K562 (cell line): ENCODE measurements at regions not wholly inside any gene's neighbourhood (a gene's known extent, or its start where the extent isn't known, plus 50 kb on each side); places are given as distances from the start of the nearest gene placed in this dataset.

Experiments used
- ATAC-seq: fragments of 200-7000 bp; cut with Tn5 transposase; 3 replicates; pipeline ENCODE4 v1.9.1; 2020; ENCODE audit warnings: moderate library complexity
- BruUV-seq: library from RNA; stranded (reverse); fragments of 400-500 nt; replicated peaks from 2 replicates; lab custom pipeline; 2021; lab: Mats Ljungman, UMichigan
- CTCF ChIA-PET: fragments of 300-600 bp; formaldehyde crosslinking; extraction: SDS; loops from one replicate; lab custom pipeline; 2021; ENCODE audit warnings: low intra/inter-chr PET ratio; lab: Yijun Ruan, JAX
- POLR2A ChIA-PET: fragments of 300-600, 350-650 bp; sonication (Branson Sonifier 250); formaldehyde crosslinking; extraction: SDS; loops from one replicate; lab custom pipeline; 2021; ENCODE audit warnings: antibody characterized with exemption, inconsistent platforms; lab: Yijun Ruan, JAX
- DNase-seq, 4 experiments: peaks; one replicate each; pipeline versions ENCODE4 v3.0.0 to v3.0.0-alpha.2; 2011 to 2018; ENCODE audit warnings: low spot score in 3 of 4, mixed read lengths in 3 of 4; ENCODE audit errors: extremely low read depth in 1 of 4
- FAIRE-seq: peaks from 2 replicates; lab custom pipeline; 2011; peaks lifted over from hg19 to GRCh38; lab: Jason Lieb, UNC
- H2AFZ ChIP-seq: 2 replicates; pipeline ENCODE4 v1.6.0; 2011; ENCODE audit warnings: low read depth, low read length, control low read depth, inconsistent platforms
- H3K27ac ChIP-seq: fragments of 200-600 bp; 3 replicates; pipeline ENCODE4 v1.8.0; 2011; ENCODE audit warnings: low read depth, mild to moderate bottlenecking, control low read depth, inconsistent platforms, low read length, moderate library complexity, mixed read lengths; ENCODE audit errors: extremely low read depth
- H3K27me3 ChIP-seq, 2 experiments: fragments of 300-600 bp in 1 of 2; 2 replicates in 1 of 2; 3 replicates in 1 of 2; pipeline versions ENCODE4 v1.6.0 to v1.8.0; 2011; ENCODE audit warnings: inconsistent platforms in 2 of 2, low read length in 2 of 2, mild to moderate bottlenecking in 1 of 2, mixed read lengths in 1 of 2, moderate library complexity in 1 of 2; ENCODE audit not compliant: control insufficient read depth in 2 of 2, insufficient read depth in 2 of 2
- H3K36me3 ChIP-seq: fragments of 300-600 bp; 3 replicates; pipeline ENCODE4 v1.8.0; 2011; ENCODE audit warnings: mild to moderate bottlenecking, low read length, inconsistent platforms; ENCODE audit not compliant: control insufficient read depth, insufficient read depth
- H3K4me1 ChIP-seq, 2 experiments: fragments of 200-600 bp in 1 of 2; replicated peaks in 1 of 2; 2 replicates in 1 of 2; 3 replicates in 1 of 2; pipeline versions ENCODE4 v1.5.1 to v1.8.0; 2011; ENCODE audit warnings: inconsistent platforms in 2 of 2, low read length in 2 of 2, mild to moderate bottlenecking in 1 of 2, mixed read lengths in 1 of 2, moderate library complexity in 1 of 2; ENCODE audit not compliant: control insufficient read depth in 2 of 2, insufficient read depth in 2 of 2
- H3K4me2 ChIP-seq: 2 replicates; pipeline ENCODE4 v1.6.1; 2011; ENCODE audit warnings: low read length, control low read depth, inconsistent platforms, mixed read lengths; ENCODE audit not compliant: insufficient read depth
- H3K4me3 ChIP-seq: fragments of 200-600 bp; sonication (generic), shearing (Covaris generic); 2 replicates; pipeline ENCODE4 v1.5.1; 2016; ENCODE audit warnings: control low read depth, inconsistent platforms
- H3K79me2 ChIP-seq: fragments of 200-600 bp; 3 replicates; pipeline ENCODE4 v1.8.0; 2011; ENCODE audit warnings: low read length, inconsistent platforms; ENCODE audit not compliant: control insufficient read depth, insufficient read depth
- H3K9ac ChIP-seq, 2 experiments: 2 replicates each; pipeline versions ENCODE4 v1.6.0 to v1.6.1; 2011; ENCODE audit warnings: low read depth in 2 of 2, low read length in 2 of 2, control low read depth in 1 of 2, inconsistent platforms in 1 of 2, mild to moderate bottlenecking in 1 of 2, mixed read lengths in 1 of 2; ENCODE audit not compliant: insufficient read depth in 1 of 2
- H3K9me1 ChIP-seq: one replicate; pipeline ENCODE4 v1.6.0; 2011; ENCODE audit warnings: inconsistent platforms, mild to moderate bottlenecking, low read length, moderate library complexity; ENCODE audit not compliant: control insufficient read depth, insufficient read depth
- H3K9me3 ChIP-seq: replicated peaks from 2 replicates; pipeline ENCODE4 v1.5.1; 2011; ENCODE audit warnings: low read depth, low read length, inconsistent platforms; ENCODE audit not compliant: control insufficient read depth, insufficient read depth
- H4K20me1 ChIP-seq: replicated peaks from 2 replicates; pipeline ENCODE4 v1.6.1; 2011; ENCODE audit warnings: low read length, inconsistent platforms, mixed read lengths; ENCODE audit not compliant: control insufficient read depth, insufficient read depth
- ARNT ChIP-seq, 2 experiments: fragments of 450-650 bp; IDR thresholded peaks; 2 replicates each; pipeline ENCODE4 v1.6.1; 2016; ENCODE audit warnings: mild to moderate bottlenecking in 1 of 2
- FOS ChIP-seq: IDR thresholded peaks from 3 replicates; pipeline ENCODE4 v1.6.1; 2011; ENCODE audit not compliant: insufficient read length; ENCODE audit errors: extremely low read depth
- HOXB6 ChIP-seq: fragments of 250-450 bp; sonication (Bioruptor Pico); IDR thresholded peaks from 2 replicates; pipeline ENCODE4 v1.5.1; 2022; ENCODE audit warnings: mild to moderate bottlenecking, borderline replicate concordance
- KLF13 ChIP-seq: fragments of 450-650 bp; IDR thresholded peaks from 2 replicates; pipeline ENCODE4 v1.6.1; 2016; ENCODE audit warnings: missing genetic modification characterization, low read depth, mild to moderate bottlenecking, missing compliant biosample characterization, moderate library complexity, borderline replicate concordance
- RB1 ChIP-seq: fragments of 450-650 bp; IDR thresholded peaks from 2 replicates; pipeline ENCODE4 v1.6.1; 2017; ENCODE audit warnings: low read depth, mild to moderate bottlenecking
- SAP30 ChIP-seq: fragments of 200-600 bp; sonication (generic); IDR thresholded peaks from 2 replicates; pipeline ENCODE4 v1.6.1; 2012; ENCODE audit warnings: borderline replicate concordance, low read depth, mild to moderate bottlenecking, moderate library complexity, low read length, control low read depth, inconsistent platforms; ENCODE audit not compliant: insufficient read depth, poor library complexity, severe bottlenecking
- SRSF3 ChIP-seq: fragments of 200-400 bp; formaldehyde crosslinking; IDR thresholded peaks from 2 replicates; pipeline ENCODE4 v1.6.1; 2016; ENCODE audit warnings: mild to moderate bottlenecking, low read length, moderate library complexity; ENCODE audit not compliant: insufficient read depth
- ZNF395 ChIP-seq: fragments of 200-800 bp; sonication (Bioruptor generic); IDR thresholded peaks from 2 replicates; pipeline ENCODE4 v1.6.1; 2017; ENCODE audit warnings: missing genetic modification characterization, missing compliant biosample characterization
- ZNF766 ChIP-seq: fragments of 200-800 bp; sonication (Bioruptor generic); conservative IDR thresholded peaks from 2 replicates; pipeline ENCODE4 v1.6.1; 2016; ENCODE audit warnings: missing genetic modification characterization, missing compliant biosample characterization
- WGBS: fragments of 100-300 bp; shearing (Covaris generic); methylation state at CpG from one replicate; pipeline ENCODE4 v1.1.6; 2016; ENCODE audit warnings: low coverage, mixed read lengths; ENCODE audit not compliant: insufficient coverage; ENCODE audit errors: missing lambda C conversion rate; 5-methylcytosine and 5-hydroxymethylcytosine counted together
- in situ Hi-C: fragments of 300-500 bp; cut with MboI; formaldehyde crosslinking; loops from 4 replicates; pipeline ENCODE4 v1.15.0; 2018; ENCODE audit warnings: inconsistent platforms, mixed read lengths
- intact Hi-C: fragments of 100-400 bp; cut with micrococcal nuclease; formaldehyde crosslinking; loops from 2 replicates; pipeline ENCODE4 v1.14.2; 2022

- BruUV-seq = no TSS peak
- peaks cover 3% of the 10 kb centered on the region; the same call in 1 of the 2 replicates for H4K20me1 ChIP-seq
- H3K9me1 ChIP-seq = no peaks in the 10 kb centered on the region
- no peak overlapping the region for H3K9ac ChIP-seq
- H3K4me3 ChIP-seq = no peak overlapping the region
- H3K36me3 ChIP-seq = no peaks in the 10 kb centered on the region
- intact Hi-C loops = loop anchor here (5.0 to 10.0 kb wide), 2 partner anchors 651 to 706 kb away; no protein-coding TSS in a partner anchor
- no peak overlapping the region for H2AFZ ChIP-seq
- in situ Hi-C loops = no loop called here
- FAIRE-seq = no peak
- H3K9me3 ChIP-seq = no peaks in the 10 kb centered on the region
- 3% methylated on average over 6 of the region's 6 CpGs for WGBS
- no peak overlapping the region for H3K4me2 ChIP-seq
- H3K27me3 ChIP-seq = no peaks in the 10 kb centered on the region; a peak in 1 of 5 replicates
- no peak for DNase-seq
- ChIA-PET CTCF (no interaction called here), POLR2A (no interaction called here)
- H3K27ac ChIP-seq = no peak overlapping the region
- no peak for TF ChIP-seq FOS
- no peak for TF ChIP-seq RB1
- no peak for TF ChIP-seq ARNT (IDR thresholded peaks at IDR 0.05)
- TF ChIP-seq SRSF3 = no peak
- no peak for TF ChIP-seq ZNF395 (CRISPR knock-in tag)
- no peak for TF ChIP-seq ZNF766 (CRISPR knock-in tag)
- TF ChIP-seq SAP30 = no peak
- TF ChIP-seq HOXB6 = no peak
- TF ChIP-seq KLF13 (tag) = no peak
- no peaks in the 10 kb centered on the region; a peak in 1 of 5 replicates for H3K4me1 ChIP-seq
- no peak for ATAC-seq
- H3K79me2 ChIP-seq = no peaks in the 10 kb centered on the region
Measured at GRCh38 chr11:115985896-115986295, 481.7 kb upstream of the CADM1 start.
